ENCODE measurements at regions not wholly inside any gene's neighbourhood (a gene's known extent, or its start where the extent isn't known, plus 50 kb on each side); places are given as distances from the start of the nearest gene placed in this dataset.

DNA sequence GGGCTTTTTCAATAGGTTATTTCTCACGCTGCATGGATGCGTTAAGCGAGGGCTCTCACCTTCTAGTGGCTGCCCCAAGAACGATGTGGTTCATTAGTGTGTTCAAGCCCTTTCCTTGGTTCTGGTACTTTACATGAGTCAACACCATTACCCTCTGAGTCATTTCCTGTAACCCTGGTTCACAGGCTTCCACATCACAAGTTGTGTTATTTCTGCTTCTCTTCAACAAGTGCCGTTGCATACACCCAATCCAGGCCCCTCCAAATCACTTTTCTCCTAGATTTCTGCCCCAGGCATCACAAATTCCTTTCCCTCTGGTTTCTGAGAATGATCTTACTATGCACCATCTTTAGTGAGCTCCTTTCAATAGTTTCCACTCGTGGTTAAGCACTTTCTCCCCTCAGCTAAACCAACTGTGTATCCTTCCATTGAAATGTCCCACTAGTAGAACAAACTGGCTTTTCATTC lies 69.5 kb upstream of the RAD23B start:
- DNase-seq = peak; percentile 5 to 18

- DNase-seq = no peak
Observed at GRCh38 chr9:107214381-107214780, 68.7 kb upstream of the RAD23B start.

- DNase-seq = no peak
Observed at GRCh38 chr9:107214915-107215314, 68.2 kb upstream of the RAD23B start.

DNA sequence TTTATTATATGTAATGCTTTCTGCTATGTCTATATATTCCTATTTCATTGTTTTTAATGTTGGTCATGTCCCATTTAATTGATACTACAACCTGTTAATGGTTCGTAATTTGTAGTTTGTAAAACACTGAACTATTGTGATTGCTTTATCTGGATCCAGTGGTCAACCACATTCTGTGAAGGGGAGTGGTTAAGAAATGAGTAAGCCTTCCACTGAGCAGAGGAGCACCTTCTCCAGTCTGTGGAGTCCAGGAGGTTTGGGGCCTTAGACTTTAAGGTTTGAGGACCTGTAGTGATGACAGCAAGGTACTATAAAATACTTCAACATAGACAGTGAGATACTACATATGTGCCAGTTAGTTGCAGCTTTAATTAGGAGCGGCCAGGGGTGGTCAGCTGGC lies 67.7 kb upstream of the RAD23B start:
- no peak for DNase-seq

DNA sequence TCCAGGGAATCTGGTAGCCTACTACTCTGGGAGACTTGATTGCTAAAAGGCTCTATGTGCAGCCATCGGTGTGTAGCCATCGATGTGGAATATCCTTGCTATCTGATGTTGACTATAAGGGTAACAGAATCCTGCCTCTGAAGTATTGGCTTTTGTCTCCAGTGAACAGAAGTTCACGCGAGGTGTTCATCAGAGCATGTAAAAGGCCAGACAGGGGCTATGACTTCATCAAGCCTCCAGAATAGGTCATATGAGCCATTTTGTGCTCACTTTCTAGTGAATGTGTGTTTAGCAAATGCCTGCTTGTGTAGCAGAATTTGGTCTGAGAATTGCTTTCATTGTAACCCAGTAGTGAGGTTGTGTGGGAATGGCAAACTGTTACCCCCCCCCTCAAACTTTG lies 66.8 kb upstream of the RAD23B start:
- DNase-seq = no peak

GRCh38 chr9:107218829-107219485 lies 64.1 kb upstream of the RAD23B start:
- no peak for DNase-seq

GRCh38 chr9:107219486-107220077 lies 63.5 kb upstream of the RAD23B start:
- no peak for DNase-seq

DNA sequence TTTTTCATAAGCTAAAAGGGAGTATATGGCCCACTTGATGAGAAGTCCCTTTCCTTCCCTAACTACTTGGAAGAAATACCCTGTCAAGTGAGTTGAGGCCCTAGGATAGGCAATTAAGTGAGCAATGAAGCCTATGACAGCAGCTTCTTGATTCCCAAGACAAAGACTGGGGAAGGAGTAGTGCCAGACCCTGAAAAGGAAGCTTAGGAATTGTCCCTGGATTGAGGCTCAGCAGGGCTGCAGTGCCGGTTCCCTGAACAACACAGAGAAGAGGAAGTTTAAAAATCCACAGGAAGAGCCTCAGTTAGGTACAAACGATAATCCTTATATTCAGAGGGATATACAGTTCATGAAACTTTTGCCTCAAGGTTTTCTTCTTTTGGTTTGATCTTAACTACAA lies 61.8 kb upstream of the RAD23B start:
- DNase-seq = no peak

GRCh38 chr9:107222020-107222522 lies 61.0 kb upstream of the RAD23B start:
- DNase-seq = no peak

DNA sequence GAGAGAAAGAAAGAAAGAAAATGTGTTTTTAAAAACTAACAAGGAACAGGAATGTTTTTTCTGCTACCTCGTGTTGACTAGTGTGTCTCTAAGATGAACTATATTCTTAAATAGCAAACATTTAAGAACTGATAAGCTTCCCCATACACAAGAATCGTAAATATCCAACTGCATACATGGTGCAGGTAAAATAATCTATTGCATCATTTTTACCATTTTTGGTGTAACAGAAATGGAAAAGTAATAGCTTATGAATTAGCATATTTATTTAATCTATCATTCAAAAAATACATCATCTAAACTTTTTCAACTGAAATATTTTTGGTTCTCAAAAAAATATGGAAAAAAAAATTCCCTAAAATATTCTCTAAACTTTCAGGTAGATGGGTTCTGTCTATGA lies 59.7 kb upstream of the RAD23B start:
- no peak for DNase-seq

DNA sequence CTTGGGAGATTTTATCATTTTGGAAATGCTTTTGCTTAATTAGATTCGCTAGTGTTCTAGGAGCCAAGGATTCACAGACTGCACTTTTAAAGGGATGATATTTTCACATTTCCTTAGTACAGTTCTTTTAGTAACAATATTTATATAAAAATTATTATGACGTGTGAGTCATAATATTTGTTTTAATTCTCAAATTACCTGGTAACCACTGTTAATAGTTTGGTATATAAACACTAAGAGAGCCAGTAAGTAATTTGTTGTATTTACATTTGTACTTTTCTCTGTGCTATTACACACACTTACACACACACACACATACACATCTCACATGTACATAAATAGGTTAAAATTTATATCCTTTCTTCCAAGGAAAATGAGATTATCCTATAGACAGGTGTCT lies 58.8 kb upstream of the RAD23B start:
- no peak for DNase-seq

- no peak for DNase-seq
Observed at GRCh38 chr9:107226421-107226820, 56.7 kb upstream of the RAD23B start.

GRCh38 chr9:107227774-107228173 lies 55.3 kb upstream of the RAD23B start:
- no peak for DNase-seq

GRCh38 chr9:107228496-107229039 lies 54.5 kb upstream of the RAD23B start:
- DNase-seq = no peak

- DNase-seq = no peak
Observed at GRCh38 chr9:107229241-107229741, 53.8 kb upstream of the RAD23B start.
